Esophagus muscularis mucosa (tissue), 4 donors: ENCODE measurements at regions not wholly inside any gene's neighbourhood (a gene's known extent, or its start where the extent isn't known, plus 50 kb on each side); places are given as distances from the start of the nearest gene placed in this dataset.

ENCODE experiments used
- EP300 ChIP-seq: sonication (generic); formaldehyde crosslinking; IDR thresholded peaks from one replicate; pipeline ENCODE4 v1.6.1; 2017; ENCODE audit warnings: antibody characterized with exemption
- POLR2A ChIP-seq: fragments of 450-650 bp; IDR thresholded peaks from one replicate; pipeline ENCODE4 v1.6.1; 2017; ENCODE audit warnings: antibody characterized with exemption, moderate library complexity, mild to moderate bottlenecking, low read depth
- POLR2AphosphoS5 ChIP-seq, 2 donors: sonication (generic); formaldehyde crosslinking; IDR thresholded peaks; one replicate each; pipeline ENCODE4 v1.6.1; 2017; ENCODE audit warnings: antibody characterized with exemption in 2 of 2
- TF ChIP-seq, protein P1 (sequence below), 3 experiments: fragments of 200-600 bp in 2 of 3; fragments of 450-650 bp in 1 of 3; sonication (generic) in 2 of 3; IDR thresholded peaks; one replicate each; pipeline ENCODE4 v1.5.1; 2017 to 2019; ENCODE audit warnings: antibody characterized with exemption in 3 of 3, mild to moderate bottlenecking in 2 of 3, moderate library complexity in 1 of 3

- TF ChIP-seq EP300 = no peak
- TF ChIP-seq POLR2A = no peak
- TF ChIP-seq, protein P1, sequence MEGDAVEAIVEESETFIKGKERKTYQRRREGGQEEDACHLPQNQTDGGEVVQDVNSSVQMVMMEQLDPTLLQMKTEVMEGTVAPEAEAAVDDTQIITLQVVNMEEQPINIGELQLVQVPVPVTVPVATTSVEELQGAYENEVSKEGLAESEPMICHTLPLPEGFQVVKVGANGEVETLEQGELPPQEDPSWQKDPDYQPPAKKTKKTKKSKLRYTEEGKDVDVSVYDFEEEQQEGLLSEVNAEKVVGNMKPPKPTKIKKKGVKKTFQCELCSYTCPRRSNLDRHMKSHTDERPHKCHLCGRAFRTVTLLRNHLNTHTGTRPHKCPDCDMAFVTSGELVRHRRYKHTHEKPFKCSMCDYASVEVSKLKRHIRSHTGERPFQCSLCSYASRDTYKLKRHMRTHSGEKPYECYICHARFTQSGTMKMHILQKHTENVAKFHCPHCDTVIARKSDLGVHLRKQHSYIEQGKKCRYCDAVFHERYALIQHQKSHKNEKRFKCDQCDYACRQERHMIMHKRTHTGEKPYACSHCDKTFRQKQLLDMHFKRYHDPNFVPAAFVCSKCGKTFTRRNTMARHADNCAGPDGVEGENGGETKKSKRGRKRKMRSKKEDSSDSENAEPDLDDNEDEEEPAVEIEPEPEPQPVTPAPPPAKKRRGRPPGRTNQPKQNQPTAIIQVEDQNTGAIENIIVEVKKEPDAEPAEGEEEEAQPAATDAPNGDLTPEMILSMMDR (IDR thresholded peaks at IDR 0.05) = no peak
- no peak for TF ChIP-seq POLR2AphosphoS5 (IDR thresholded peaks at IDR 0.05)
Measured at GRCh38 chr2:65620524-65620923, 188.1 kb upstream of the SPRED2 start.
